SK-N-SH treated with all-trans-retinoic acid at 6 μM for 48 hours (cell line): ENCODE measurements at regions not wholly inside any gene's neighbourhood (a gene's known extent, or its start where the extent isn't known, plus 50 kb on each side); places are given as distances from the start of the nearest gene placed in this dataset.

Experiments
- ATAC-seq: fragments of 200-7000 bp; cut with Tn5 transposase; 3 replicates; pipeline ENCODE4 v1.9.1; 2020; ENCODE audit warnings: mild to moderate bottlenecking, moderate library complexity
- ARNTL ChIP-seq: fragments of 450-650 bp; formaldehyde crosslinking; IDR thresholded peaks from 2 replicates; pipeline ENCODE4 v1.5.0; 2020; ENCODE audit warnings: low read depth, mild to moderate bottlenecking, moderate library complexity, borderline replicate concordance
- BACH2 ChIP-seq: fragments of 250-450 bp; sonication (Bioruptor Pico); IDR thresholded peaks from 2 replicates; pipeline ENCODE4 v1.9.0; 2021; ENCODE audit warnings: mild to moderate bottlenecking, borderline replicate concordance
- CREB5 ChIP-seq: fragments of 250-450 bp; sonication (Bioruptor Pico); IDR thresholded peaks from 2 replicates; pipeline ENCODE4 v1.5.1; 2020; ENCODE audit warnings: low read depth, mild to moderate bottlenecking, moderate library complexity
- CSDC2 ChIP-seq: fragments of 250-450 bp; sonication (Bioruptor Pico); IDR thresholded peaks from 2 replicates; pipeline ENCODE4 v1.5.0; 2020; ENCODE audit warnings: mild to moderate bottlenecking, moderate library complexity
- CSRNP3 ChIP-seq: fragments of 250-450 bp; sonication (Bioruptor Pico); IDR thresholded peaks from 2 replicates; pipeline ENCODE4 v1.5.1; 2021; ENCODE audit warnings: mild to moderate bottlenecking, moderate library complexity
- ESRRG ChIP-seq: fragments of 250-450 bp; sonication (Bioruptor Pico); IDR thresholded peaks from 2 replicates; pipeline ENCODE4 v1.6.1; 2021; ENCODE audit warnings: mild to moderate bottlenecking
- GLIS3 ChIP-seq: fragments of 250-450 bp; sonication (Bioruptor Pico); IDR thresholded peaks from 2 replicates; pipeline ENCODE4 v1.5.0; 2020; ENCODE audit warnings: mild to moderate bottlenecking, moderate library complexity
- ISL1 ChIP-seq: fragments of 250-450 bp; sonication (Bioruptor Pico); IDR thresholded peaks from 2 replicates; pipeline ENCODE4 v2.1.2; 2022; ENCODE audit warnings: mild to moderate bottlenecking, moderate library complexity
- OSR1 ChIP-seq: fragments of 250-450 bp; sonication (Bioruptor Pico); IDR thresholded peaks from 2 replicates; pipeline ENCODE4 v1.8.0; 2022; ENCODE audit warnings: moderate library complexity, mild to moderate bottlenecking, inconsistent platforms
- PATZ1 ChIP-seq: fragments of 250-450 bp; sonication (Bioruptor Pico); IDR thresholded peaks from 2 replicates; pipeline ENCODE4 v1.8.0; 2020; ENCODE audit warnings: mild to moderate bottlenecking, moderate library complexity, borderline replicate concordance
- POU6F1 ChIP-seq: fragments of 250-450 bp; sonication (Bioruptor Pico); IDR thresholded peaks from 2 replicates; pipeline ENCODE4 v1.8.0; 2021; ENCODE audit warnings: low read depth, mild to moderate bottlenecking, moderate library complexity, borderline replicate concordance
- PPARA ChIP-seq: fragments of 250-450 bp; sonication (Bioruptor Pico); IDR thresholded peaks from 2 replicates; pipeline ENCODE4 v1.5.0; 2020; ENCODE audit warnings: mild to moderate bottlenecking, borderline replicate concordance
- RARB ChIP-seq: fragments of 250-450 bp; sonication (Bioruptor Pico); IDR thresholded peaks from 2 replicates; pipeline ENCODE4 v1.8.0; 2021; ENCODE audit warnings: mild to moderate bottlenecking, moderate library complexity
- SNAI2 ChIP-seq: fragments of 250-450 bp; sonication (Bioruptor Pico); IDR thresholded peaks from 2 replicates; pipeline ENCODE4 v1.5.0; 2020; ENCODE audit warnings: mild to moderate bottlenecking, moderate library complexity
- TCF4 ChIP-seq: fragments of 250-450 bp; sonication (Bioruptor Pico); IDR thresholded peaks from 2 replicates; pipeline ENCODE4 v1.8.0; 2021; ENCODE audit warnings: mild to moderate bottlenecking, moderate library complexity, borderline replicate concordance
- TOX ChIP-seq: fragments of 250-450 bp; sonication (Bioruptor Pico); IDR thresholded peaks from 2 replicates; pipeline ENCODE4 v1.8.0; 2021; ENCODE audit warnings: mild to moderate bottlenecking, moderate library complexity, borderline replicate concordance
- TSHZ2 ChIP-seq: fragments of 250-450 bp; sonication (Bioruptor Pico); IDR thresholded peaks from 2 replicates; pipeline ENCODE4 v1.5.0; 2020; ENCODE audit warnings: mild to moderate bottlenecking, moderate library complexity
- ZC3H10 ChIP-seq: fragments of 250-450 bp; sonication (Bioruptor Pico); IDR thresholded peaks from 2 replicates; pipeline ENCODE4 v1.5.1; 2021; ENCODE audit warnings: mild to moderate bottlenecking, moderate library complexity
- ZFP3 ChIP-seq: fragments of 250-450 bp; sonication (Bioruptor Pico); IDR thresholded peaks from 2 replicates; pipeline ENCODE4 v1.5.0; 2020; ENCODE audit warnings: mild to moderate bottlenecking, moderate library complexity
- ZFP30 ChIP-seq: fragments of 450-650 bp; formaldehyde crosslinking; IDR thresholded peaks from 2 replicates; pipeline ENCODE4 v1.5.0; 2022; ENCODE audit warnings: mild to moderate bottlenecking, moderate library complexity
- ZNF565 ChIP-seq: fragments of 450-650 bp; formaldehyde crosslinking; conservative IDR thresholded peaks from 2 replicates; pipeline ENCODE4 v1.5.0; 2020; ENCODE audit warnings: low read depth, mild to moderate bottlenecking, moderate library complexity
- ZNF70 ChIP-seq: fragments of 450-650 bp; formaldehyde crosslinking; IDR thresholded peaks from 2 replicates; pipeline ENCODE4 v1.5.0; 2020; ENCODE audit warnings: mild to moderate bottlenecking, moderate library complexity
- ZNF8 ChIP-seq: fragments of 450-650 bp; formaldehyde crosslinking; IDR thresholded peaks from 2 replicates; pipeline ENCODE4 v1.5.0; 2020; ENCODE audit warnings: mild to moderate bottlenecking, moderate library complexity

- no peak for ATAC-seq
- no peak for TF ChIP-seq PATZ1
- TF ChIP-seq TOX (CRISPR knock-in tag), result no peak
- no peak for TF ChIP-seq ISL1 (CRISPR knock-in tag)
- TF ChIP-seq ZNF70, result no peak
- TF ChIP-seq SNAI2 (CRISPR knock-in tag), result no peak
- no peak for TF ChIP-seq POU6F1 (CRISPR knock-in tag)
- TF ChIP-seq ZNF565, result no peak
- TF ChIP-seq RARB, result no peak
- no peak for TF ChIP-seq ZC3H10 (CRISPR knock-in tag)
- no peak for TF ChIP-seq TCF4 (CRISPR knock-in tag)
- TF ChIP-seq OSR1 (CRISPR knock-in tag), result no peak
- no peak for TF ChIP-seq ZFP30 (CRISPR knock-in tag)
- no peak for TF ChIP-seq ZNF8 (CRISPR knock-in tag)
- no peak for TF ChIP-seq ZFP3 (CRISPR knock-in tag)
- no peak for TF ChIP-seq CSDC2 (CRISPR knock-in tag)
- TF ChIP-seq CSRNP3 (CRISPR knock-in tag), result no peak
- no peak for TF ChIP-seq CREB5 (CRISPR knock-in tag)
- no peak for TF ChIP-seq GLIS3 (CRISPR knock-in tag)
- no peak for TF ChIP-seq BACH2 (CRISPR knock-in tag)
- TF ChIP-seq, all 23 proteins: peak for 0
Observed at GRCh38 chr18:14921031-14921430, 173.1 kb downstream of the ANKRD30B start.

- no peak for ATAC-seq
- TF ChIP-seq CSDC2 (CRISPR knock-in tag) (no peak), RARB (no peak), ZFP3 (CRISPR knock-in tag) (no peak), POU6F1 (CRISPR knock-in tag) (no peak), GLIS3 (CRISPR knock-in tag) (no peak), ESRRG (no peak), ZNF70 (no peak), ZFP30 (CRISPR knock-in tag) (no peak), ZNF8 (CRISPR knock-in tag) (no peak)
Observed at GRCh38 chr18:14921547-14921946, 173.6 kb downstream of the ANKRD30B start.

- ATAC-seq, result peak; percentile 34; the same call in 1 of the 3 replicates
- no peak for TF ChIP-seq ARNTL
Observed at GRCh38 chr18:14922031-14922430, 174.1 kb downstream of the ANKRD30B start.

- ATAC-seq, result no peak
- TF ChIP-seq RARB (no peak), ZFP3 (CRISPR knock-in tag) (no peak), SNAI2 (CRISPR knock-in tag) (no peak), PATZ1 (no peak), GLIS3 (CRISPR knock-in tag) (no peak), TCF4 (CRISPR knock-in tag) (no peak), PPARA (CRISPR knock-in tag) (no peak), ARNTL (no peak), TSHZ2 (CRISPR knock-in tag) (no peak)
- TF ChIP-seq, all 23 proteins: peak for 0
Observed at GRCh38 chr18:14922965-14923565, 175.1 kb downstream of the ANKRD30B start.
